Transverse colon (tissue), 4 donors: ENCODE measurements at regions not wholly inside any gene's neighbourhood (a gene's known extent, or its start where the extent isn't known, plus 50 kb on each side); places are given as distances from the start of the nearest gene placed in this dataset.
"Not testable (repeated sequence)": the region's sequence is repeated elsewhere in the genome, so short reads cannot be mapped to it uniquely, and the experiment has no call there.

Experiments used
- DNase-seq: peaks from one replicate; pipeline ENCODE4 v3.0.0-alpha.2; 2019
- H3K27ac ChIP-seq, 4 donors: fragments of 200-600 bp; sonication (generic); 2 replicates each; pipeline ENCODE4 v1.5.1; 2016 to 2018; ENCODE audit warnings: inconsistent platforms in 4 of 4
- H3K27me3 ChIP-seq: fragments of 200-600 bp; sonication (generic); 2 replicates; pipeline ENCODE4 v1.5.1; 2017; ENCODE audit warnings: inconsistent platforms
- H3K36me3 ChIP-seq, 4 donors: fragments of 200-600 bp; sonication (generic); 2 replicates each; pipeline ENCODE4 v1.5.1; 2017 to 2019; ENCODE audit warnings: inconsistent platforms in 4 of 4
- H3K4me1 ChIP-seq, 4 donors: fragments of 200-600 bp; sonication (generic); 2 replicates each; pipeline ENCODE4 v1.5.1; 2017 to 2020; ENCODE audit warnings: inconsistent platforms in 4 of 4
- H3K4me3 ChIP-seq, 4 donors: fragments of 200-600 bp; sonication (generic); 1 replicate in 1 of 4; 2 replicates in 3 of 4; pipeline versions ENCODE4 v1.5.1 to v1.6.1; 2017 to 2019; ENCODE audit warnings: inconsistent platforms in 4 of 4
- H3K9me3 ChIP-seq, 2 donors: fragments of 200-600 bp; sonication (generic); 2 replicates each; pipeline ENCODE4 v1.5.1; 2017 to 2019; ENCODE audit warnings: inconsistent platforms in 2 of 2
- CTCF ChIP-seq, 5 experiments: fragments of 200-600 bp in 3 of 5; fragments of 450-650 bp in 2 of 5; sonication (generic) in 3 of 5; IDR thresholded peaks; 1 replicate in 2 of 5; 2 replicates in 3 of 5; pipeline ENCODE4 v1.5.1; 2016 to 2017; ENCODE audit warnings: antibody characterized with exemption in 5 of 5, inconsistent platforms in 3 of 5, mild to moderate bottlenecking in 2 of 5, moderate library complexity in 1 of 5
- EP300 ChIP-seq: sonication (generic); formaldehyde crosslinking; IDR thresholded peaks from one replicate; pipeline ENCODE4 v1.6.1; 2017; ENCODE audit warnings: antibody characterized with exemption, low read depth
- POLR2A ChIP-seq: fragments of 450-650 bp; IDR thresholded peaks from one replicate; pipeline ENCODE4 v1.6.1; 2016; ENCODE audit warnings: antibody characterized with exemption, mild to moderate bottlenecking, moderate library complexity
- POLR2AphosphoS5 ChIP-seq, 3 donors: sonication (generic); formaldehyde crosslinking; IDR thresholded peaks; one replicate each; pipeline ENCODE4 v1.6.1; 2016; ENCODE audit warnings: antibody characterized with exemption in 3 of 3
- WGBS, 2 donors: methylation state at CpG; one replicate each; pipeline ENCODE4 v1.1.5; 2018; ENCODE audit warnings: low coverage in 1 of 2; 5-methylcytosine and 5-hydroxymethylcytosine counted together
- in situ Hi-C, 4 donors: fragments of 200-750 bp; cut with MboI; loops; one replicate each; pipeline versions ENCODE4 v1.15.0 to v1.15.1; 2017; ENCODE audit warnings: low sequenced_read_pairs in 3 of 4, low pct_ligation_motif_present in 1 of 4, low pct_unique_long_range_greater_than_20kb in 1 of 4
- intact Hi-C: fragments of 100-400 bp; cut with DNase I; formaldehyde crosslinking; loops from one replicate; pipeline ENCODE4 v1.15.1; 2023; ENCODE audit warnings: low total_unique reads

- Histone ChIP-seq H3K27ac (no peak overlapping the region), H3K4me1 (peaks cover 0 to 6% (median 2%) of the 10 kb centered on the region in 4 donors), H3K9me3 (no peaks in the 10 kb centered on the region), H3K36me3 (no peaks in the 10 kb centered on the region), H3K4me3 (no peak overlapping the region), H3K27me3 (peaks cover 32% of the 10 kb centered on the region)
- intact Hi-C loops (no loop called here), in situ Hi-C loops (no loop called here)
- 91% methylated on average over 2 of the region's 2 CpGs; no CpG with 5 or more reads in 1 of the 2 donors for WGBS, 2 donors
- DNase-seq: no peak
- TF ChIP-seq POLR2AphosphoS5 (IDR thresholded peaks at IDR 0.05): no peak
- no peak for TF ChIP-seq POLR2A
- no peak for TF ChIP-seq CTCF (IDR thresholded peaks at IDR 0.05)
- TF ChIP-seq EP300: no peak
Measured at GRCh38 chr7:39829028-39829427, 121.0 kb upstream of the CDK13 start.

- Histone ChIP-seq H3K9me3 (no peaks in the 10 kb centered on the region), H3K27ac (no peak overlapping the region), H3K4me1 (peaks cover 0 to 6% (median 2%) of the 10 kb centered on the region in 4 donors), H3K27me3 (peaks cover 32% of the 10 kb centered on the region), H3K36me3 (no peaks in the 10 kb centered on the region), H3K4me3 (peak overlapping the region in 2 of 4 donors; percentile 43 to 57)
- in situ Hi-C loops: no loop called here
- WGBS, 2 donors: 51 to 57% methylated on average over 3 of the region's 3 CpGs
- intact Hi-C loops: no loop called here
- DNase-seq: no peak
- TF ChIP-seq POLR2A: no peak
Measured at GRCh38 chr7:39832519-39833085, 117.5 kb upstream of the CDK13 start.

- H3K36me3 ChIP-seq, intact Hi-C loops, in situ Hi-C loops, H3K4me1 ChIP-seq, H3K9me3 ChIP-seq: not testable (repeated sequence)
- peak; percentile 21 for DNase-seq
- Histone ChIP-seq H3K4me3 (peak overlapping the region in 3 of 4 donors; percentile 40 to 57 (median 43)), H3K27ac (peak overlapping the region in 2 of 4 donors; percentile 36 to 44), H3K27me3 (peaks cover 32% of the 10 kb centered on the region)
- 0 to 1% methylated on average over 6 to 61 of the region's 71 CpGs for WGBS, 2 donors
- TF ChIP-seq CTCF (IDR thresholded peaks at IDR 0.05): peak in 1 of 5 experiments; percentile 15
Measured at GRCh38 chr7:39833180-39833799, 116.8 kb upstream of the CDK13 start.

GRCh38 chr7:39833865-39834634, 116.0 kb upstream of the CDK13 start:
- 71% methylated on average over 32 of the region's 36 CpGs; no CpG with 5 or more reads in 1 of the 2 donors for WGBS, 2 donors
- H3K27me3 ChIP-seq: peaks cover 32% of the 10 kb centered on the region
- peaks cover 0 to 11% (median 3%) of the 10 kb centered on the region in 4 donors for H3K4me1 ChIP-seq
- H3K9me3 ChIP-seq, H3K36me3 ChIP-seq, DNase-seq, in situ Hi-C loops, intact Hi-C loops, H3K27ac ChIP-seq: not testable (repeated sequence)
- peak overlapping the region in 2 of 4 donors; percentile 43 to 57 for H3K4me3 ChIP-seq

GRCh38 chr7:39838326-39838725, 111.7 kb upstream of the CDK13 start:
- peak; percentile 26 for DNase-seq
- TF ChIP-seq EP300: no peak
- no peak for TF ChIP-seq CTCF (IDR thresholded peaks at IDR 0.05)
- TF ChIP-seq POLR2AphosphoS5 (IDR thresholded peaks at IDR 0.05): no peak
- TF ChIP-seq POLR2A: no peak
- Histone ChIP-seq H3K4me1 (peaks cover 0 to 6% (median 3%) of the 10 kb centered on the region in 4 donors), H3K27me3 (peaks cover 5% of the 10 kb centered on the region), H3K9me3 (no peaks in the 10 kb centered on the region), H3K27ac (no peak overlapping the region), H3K4me3 (no peak overlapping the region), H3K36me3 (no peaks in the 10 kb centered on the region)
- WGBS, 2 donors: 17 to 40% methylated on average over 1 to 3 of the region's 3 CpGs
- intact Hi-C loops (no loop called here), in situ Hi-C loops (no loop called here)
